HG02970 (cell line): ENCODE measurements at regions not wholly inside any gene's neighbourhood (a gene's known extent, or its start where the extent isn't known, plus 50 kb on each side); places are given as distances from the start of the nearest gene placed in this dataset.

Experiments
- ATAC-seq: cut with Tn5 transposase; IDR thresholded peaks from one replicate; pipeline ENCODE4 v1.9.1; 2021; ENCODE audit warnings: mild to moderate bottlenecking, moderate library complexity, moderate number of reproducible peaks; ENCODE audit not compliant: unreplicated experiment, low FRiP score

- peak; percentile 37 for ATAC-seq
Measured at GRCh38 chr1:221840511-221841243, 98.8 kb upstream of the DUSP10 start.

DNA sequence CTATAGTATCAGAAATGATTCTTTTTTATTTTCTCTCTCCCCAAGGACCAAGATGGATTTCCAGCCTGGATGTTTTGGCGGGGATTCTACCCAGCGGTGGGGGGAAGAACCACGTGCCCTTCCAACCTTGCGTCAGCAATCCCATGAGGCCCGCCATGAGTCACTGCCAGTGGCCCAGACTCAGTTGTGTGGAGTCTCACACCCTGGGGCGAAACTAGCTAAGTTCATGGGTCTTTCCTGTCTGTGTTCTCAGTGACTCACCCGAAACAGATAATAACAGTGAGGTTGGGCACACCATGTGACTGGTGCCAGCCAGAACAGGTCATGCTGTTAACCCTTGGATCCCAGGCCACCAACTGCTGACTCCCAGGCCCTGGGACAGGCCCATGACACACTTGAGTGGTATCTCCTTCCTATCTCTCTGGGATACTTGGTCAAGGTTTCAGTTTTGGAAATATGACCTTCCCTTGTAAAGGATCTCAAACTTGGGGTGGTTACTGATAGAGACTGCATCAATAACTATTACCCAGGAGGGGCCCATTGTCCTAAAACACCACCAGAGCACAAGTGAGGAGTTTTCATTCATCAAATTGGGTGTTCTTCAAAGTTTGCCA is 98.0 kb upstream of the DUSP10 start:
- ATAC-seq = peak; percentile 83

GRCh38 chr1:221839321-221839720 is 97.4 kb upstream of the DUSP10 start:
- ATAC-seq = peak; percentile 21

DNA sequence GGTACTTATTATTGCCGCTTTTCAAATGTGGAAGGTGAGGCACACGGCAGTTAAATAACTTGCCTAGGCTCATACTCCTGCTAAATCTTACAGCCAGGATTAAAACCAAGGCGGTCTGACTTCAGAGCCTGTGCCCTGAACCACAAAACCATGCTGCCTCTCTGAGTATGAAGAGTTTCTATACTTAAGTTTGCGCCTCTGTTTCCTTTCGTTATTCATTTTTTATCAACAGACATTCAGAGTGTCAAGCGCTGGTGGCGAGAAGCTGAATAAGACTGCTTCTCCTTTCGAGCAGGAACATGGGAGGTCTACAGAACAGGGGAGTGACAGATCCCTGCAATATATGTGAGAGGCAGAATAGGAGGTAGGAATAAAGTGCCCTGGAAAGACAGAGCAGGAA is 96.0 kb upstream of the DUSP10 start:
- no peak for ATAC-seq

DNA sequence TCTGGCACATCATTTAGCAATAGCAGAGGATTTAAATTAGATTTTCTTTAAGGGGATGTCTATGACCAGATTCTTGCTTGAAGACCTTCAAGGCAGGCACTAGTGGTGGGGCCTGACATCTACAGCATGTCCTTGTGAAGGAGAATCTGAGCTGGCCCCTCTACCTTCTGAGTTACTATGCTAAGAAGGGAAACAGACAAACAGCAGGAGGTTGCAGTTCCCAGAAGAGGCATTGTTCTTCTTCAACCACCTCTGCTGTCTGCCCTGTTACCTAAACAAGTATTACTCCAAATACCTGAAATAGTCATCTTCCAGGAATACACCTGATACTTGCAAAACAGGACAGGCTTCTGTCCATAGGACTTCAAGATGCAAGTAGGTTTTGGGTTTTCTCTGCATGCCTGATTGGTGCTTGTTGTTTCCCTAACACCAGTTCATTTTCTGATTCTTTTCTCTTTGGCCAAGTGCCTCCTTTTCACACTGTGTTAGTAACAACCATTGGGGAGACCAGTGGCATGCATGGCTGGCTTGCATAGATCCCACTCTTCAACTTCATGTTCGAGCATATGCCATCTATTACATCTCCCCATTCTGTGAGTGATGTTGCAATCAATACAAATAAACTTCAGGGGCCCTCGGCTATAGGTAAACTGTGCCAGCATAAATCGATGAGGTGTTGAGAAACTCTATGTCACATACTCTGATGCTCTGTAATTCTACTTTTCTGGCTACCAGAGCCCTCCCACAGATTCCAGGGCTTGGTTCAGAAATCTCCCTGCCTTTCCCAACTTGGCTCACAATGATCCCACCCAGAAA is 93.0 kb upstream of the DUSP10 start:
- no peak for ATAC-seq

- no peak for ATAC-seq
Measured at GRCh38 chr1:221832617-221833016, 90.7 kb upstream of the DUSP10 start.

- ATAC-seq = no peak
Measured at GRCh38 chr1:221832151-221832550, 90.3 kb upstream of the DUSP10 start.

DNA sequence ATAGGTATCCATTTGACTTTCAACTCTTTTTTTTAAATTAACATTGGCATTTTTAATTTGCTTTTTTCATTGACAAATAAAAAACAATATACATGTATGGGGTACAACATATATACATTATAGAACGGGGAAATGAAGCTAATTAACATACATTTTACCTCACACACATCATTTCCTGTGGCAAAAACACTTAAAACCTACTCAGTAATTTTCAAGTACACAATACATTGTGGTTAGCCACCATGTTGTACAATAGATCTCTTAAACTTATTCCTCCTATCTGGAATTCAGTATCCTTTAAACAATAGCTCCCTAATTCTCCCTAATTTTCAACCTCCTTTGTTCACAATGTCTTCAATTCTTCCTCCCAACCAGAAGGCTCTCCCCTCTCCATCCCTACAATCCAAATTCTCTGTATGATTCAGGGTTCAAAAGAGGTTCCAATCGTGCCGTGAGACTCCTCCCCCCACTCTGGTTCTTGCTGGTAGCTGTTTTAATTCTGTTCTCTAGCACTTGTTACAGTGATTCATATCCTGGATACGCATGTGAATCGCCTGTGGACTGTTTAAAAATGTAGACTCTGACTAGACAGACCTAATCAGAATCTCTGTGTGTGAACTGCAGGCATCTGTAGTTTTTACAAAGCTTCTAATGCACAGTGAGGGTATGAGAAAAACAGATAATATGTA is 87.6 kb upstream of the DUSP10 start:
- ATAC-seq = no peak

DNA sequence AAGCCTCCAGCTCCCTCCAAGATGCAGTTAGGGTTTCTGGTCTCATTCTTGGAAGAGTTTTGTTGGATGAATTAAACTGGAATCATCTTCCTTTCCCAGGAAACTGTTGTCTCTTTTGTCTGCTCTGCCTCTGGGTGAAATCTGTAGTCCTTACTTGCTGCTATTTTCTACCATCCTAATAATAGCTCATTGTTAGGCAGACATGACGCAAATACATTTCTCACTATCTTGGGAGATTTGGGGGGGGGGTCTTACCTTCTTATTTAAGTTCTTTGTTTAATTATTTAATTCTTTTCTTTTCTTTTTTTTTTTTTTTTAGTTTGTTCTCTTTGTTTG is 85.4 kb upstream of the DUSP10 start:
- no peak for ATAC-seq

GRCh38 chr1:221824909-221825308 is 83.0 kb upstream of the DUSP10 start:
- no peak for ATAC-seq

DNA sequence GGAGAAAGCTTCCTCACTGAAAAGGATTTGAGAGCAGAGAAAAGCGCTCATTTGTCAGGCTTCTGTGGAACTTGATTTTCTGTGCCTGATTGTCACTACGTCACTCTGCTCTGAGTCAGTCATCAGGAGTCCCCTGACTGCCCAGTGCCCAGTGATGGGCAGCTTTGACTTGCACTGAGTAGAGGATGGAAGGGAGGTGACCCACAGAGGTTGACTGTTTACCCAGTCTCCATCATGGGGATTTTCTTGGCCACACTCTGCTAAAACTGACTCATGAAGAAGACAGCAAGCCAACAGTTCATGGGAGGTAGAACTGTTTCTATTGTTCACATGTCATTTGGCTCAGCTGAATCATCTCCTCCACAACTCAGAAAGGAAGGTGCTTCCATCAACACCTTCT is 82.1 kb upstream of the DUSP10 start:
- ATAC-seq = no peak

DNA sequence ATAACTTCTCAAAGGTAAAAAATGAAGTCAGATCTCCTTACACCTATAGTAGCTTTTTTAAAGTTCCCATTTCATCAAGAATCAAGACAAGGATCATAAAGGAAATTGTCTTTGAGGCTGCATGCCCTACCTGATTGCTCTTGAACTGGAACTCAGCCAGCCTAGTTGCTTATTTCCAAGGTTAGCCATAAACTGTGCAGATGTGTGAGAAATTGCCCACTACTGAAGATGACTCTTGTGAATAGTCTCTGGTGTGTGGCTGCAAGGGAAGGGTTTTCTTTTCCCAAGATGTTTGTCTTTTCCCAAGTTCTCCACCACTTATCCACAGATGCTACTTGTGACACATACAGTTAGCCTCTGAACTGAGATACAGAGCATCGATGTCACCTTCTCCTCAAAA is 81.7 kb upstream of the DUSP10 start:
- ATAC-seq = no peak

- ATAC-seq = no peak
Measured at GRCh38 chr1:221823149-221823548, 81.3 kb upstream of the DUSP10 start.

GRCh38 chr1:221822591-221822990 is 80.7 kb upstream of the DUSP10 start:
- no peak for ATAC-seq

GRCh38 chr1:221816899-221817298 is 75.0 kb upstream of the DUSP10 start:
- ATAC-seq = no peak

- ATAC-seq = no peak
Measured at GRCh38 chr1:221815660-221816059, 73.8 kb upstream of the DUSP10 start.

GRCh38 chr1:221813887-221814286 is 72.0 kb upstream of the DUSP10 start:
- no peak for ATAC-seq

DNA sequence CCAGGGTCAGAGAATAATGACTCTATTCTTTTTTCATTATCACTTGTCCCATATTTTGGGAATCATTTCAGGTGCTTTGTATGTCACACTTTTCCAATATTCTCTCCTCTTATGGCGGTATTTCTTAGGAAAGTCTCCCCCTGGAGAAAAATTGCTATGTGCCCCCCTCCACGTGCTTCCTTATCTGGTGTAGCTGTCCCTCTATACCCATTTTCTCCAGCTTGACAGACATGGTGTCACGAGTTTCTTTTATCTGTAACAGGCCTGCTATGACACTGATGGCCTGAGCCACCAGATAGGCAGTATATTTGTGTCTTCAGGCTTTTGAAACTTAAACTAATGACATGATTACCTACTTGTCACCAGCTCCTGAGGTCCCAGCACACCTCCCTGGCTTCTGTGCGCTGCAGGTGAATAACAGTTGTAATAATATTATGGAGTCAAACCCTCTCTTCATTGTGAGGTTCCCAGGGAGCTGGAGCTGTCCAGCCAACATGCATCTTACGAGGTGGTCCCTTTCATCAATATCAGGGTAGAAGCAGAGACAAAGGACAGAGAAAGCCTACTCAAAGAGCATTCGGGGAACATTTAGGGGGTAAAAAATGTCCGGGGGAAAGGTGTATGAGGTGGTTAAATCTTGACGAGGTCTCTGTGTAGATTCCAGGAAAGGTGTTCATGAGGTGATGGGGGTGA is 71.2 kb upstream of the DUSP10 start:
- ATAC-seq = no peak

- no peak for ATAC-seq
Measured at GRCh38 chr1:221812088-221812752, 70.3 kb upstream of the DUSP10 start.

DNA sequence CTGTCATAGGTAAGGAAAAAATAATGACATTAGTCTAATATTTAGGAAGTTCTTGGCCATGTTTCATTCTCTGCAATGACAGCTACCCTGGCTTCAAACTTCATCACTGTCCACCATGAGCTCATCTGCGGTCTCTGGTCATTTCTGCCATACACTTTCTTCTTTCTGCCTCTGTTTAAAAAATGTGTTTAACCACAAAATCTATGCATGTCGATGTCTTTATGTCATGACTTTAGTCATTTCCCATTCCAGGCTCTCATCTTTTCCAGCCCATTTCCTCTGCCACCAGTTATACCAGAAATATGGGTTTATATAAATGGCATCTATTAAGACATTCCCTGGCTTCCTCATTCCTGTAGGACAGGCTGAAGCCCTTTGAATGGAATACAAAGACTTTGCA is 68.5 kb upstream of the DUSP10 start:
- ATAC-seq = no peak
